ENCODE measurements at regions not wholly inside any gene's neighbourhood (a gene's known extent, or its start where the extent isn't known, plus 50 kb on each side); places are given as distances from the start of the nearest gene placed in this dataset.
"Not testable (repeated sequence)": the region's sequence is repeated elsewhere in the genome, so short reads cannot be mapped to it uniquely, and the experiment has no call there.

- DNase-seq = no peak
Measured at GRCh38 chr10:63929831-63930467, 408.7 kb downstream of the REEP3 start.

GRCh38 chr10:63930584-63930983, 409.4 kb downstream of the REEP3 start:
- no peak for DNase-seq

- DNase-seq = no peak
Measured at GRCh38 chr10:63935705-63936104, 414.5 kb downstream of the REEP3 start.

GRCh38 chr10:63940277-63940922, 419.2 kb downstream of the REEP3 start:
- no peak for DNase-seq

DNA sequence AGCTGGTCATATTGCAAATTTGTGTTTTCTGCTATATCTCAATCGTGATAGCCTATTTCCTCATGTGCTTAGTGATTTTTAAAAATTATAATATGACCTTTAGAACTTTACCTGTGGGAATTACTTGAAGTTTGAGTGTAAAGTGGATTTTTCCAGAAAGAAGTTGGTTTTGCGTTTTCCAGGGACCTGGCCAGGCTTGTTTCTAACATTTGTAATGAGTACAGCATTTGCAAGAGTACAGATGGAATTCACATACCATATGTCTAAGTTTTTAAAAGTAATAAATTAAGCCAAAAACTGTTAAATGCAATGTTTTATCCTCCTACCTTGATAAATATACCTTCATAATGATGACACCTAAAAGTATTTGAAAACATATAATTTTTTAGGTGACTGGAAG, 443.2 kb downstream of the REEP3 start:
- no peak for DNase-seq

- DNase-seq = no peak
Measured at GRCh38 chr10:63965846-63966245, 444.6 kb downstream of the REEP3 start.

- DNase-seq = no peak
Measured at GRCh38 chr10:63972949-63973827, 452.0 kb downstream of the REEP3 start.

GRCh38 chr10:63976538-63976937, 455.3 kb downstream of the REEP3 start:
- DNase-seq = no peak

DNA sequence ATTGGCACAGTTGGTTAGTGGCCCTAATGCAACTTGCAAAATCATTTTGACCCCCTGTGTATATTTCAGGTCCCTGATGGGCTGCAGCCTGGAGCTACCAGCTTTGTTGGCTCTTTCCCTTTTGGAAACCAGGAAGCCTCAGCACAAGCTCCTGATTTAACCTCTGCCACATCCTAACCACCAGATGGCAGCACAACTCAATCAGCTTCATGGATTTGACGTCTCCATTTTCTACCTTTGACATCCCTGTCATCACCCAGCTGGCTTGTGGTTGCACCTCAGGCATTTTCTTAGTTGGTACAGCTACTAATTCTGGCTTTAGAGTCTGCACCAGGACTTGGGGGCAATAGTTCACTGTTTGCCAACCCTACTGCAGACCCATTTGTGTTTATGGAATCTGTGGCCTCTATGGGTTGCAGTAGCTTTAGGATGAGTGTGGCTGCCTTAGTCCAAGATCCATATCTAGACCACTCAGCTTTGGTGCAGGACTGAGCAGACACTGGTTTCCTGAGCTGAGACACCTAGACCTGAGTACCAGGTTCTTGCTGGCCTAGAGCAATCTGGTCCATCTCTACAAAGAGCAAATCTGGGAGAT, 456.2 kb downstream of the REEP3 start:
- DNase-seq = no peak

- not testable (repeated sequence) for DNase-seq
Measured at GRCh38 chr10:63980870-63981269, 459.7 kb downstream of the REEP3 start.

DNA sequence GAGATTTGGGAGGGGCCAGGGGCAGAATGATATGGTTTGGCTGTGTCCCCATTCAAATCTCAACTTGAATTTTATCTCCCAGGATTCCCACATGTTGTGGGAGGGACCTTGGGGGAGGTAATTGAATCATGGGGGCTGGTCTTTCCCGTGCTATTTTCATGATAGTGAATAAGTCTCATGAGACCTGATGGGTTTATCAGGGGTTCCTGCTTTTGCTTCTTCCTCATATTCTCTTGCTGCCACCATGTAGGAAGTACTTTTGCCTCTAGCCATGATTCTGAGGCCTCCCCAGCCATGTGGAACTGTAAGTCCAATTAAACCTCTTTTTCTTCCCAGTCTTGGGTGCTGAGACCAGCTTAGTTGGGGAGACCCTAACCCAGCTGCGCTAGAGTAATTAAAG, 462.9 kb downstream of the REEP3 start:
- not testable (repeated sequence) for DNase-seq

DNA sequence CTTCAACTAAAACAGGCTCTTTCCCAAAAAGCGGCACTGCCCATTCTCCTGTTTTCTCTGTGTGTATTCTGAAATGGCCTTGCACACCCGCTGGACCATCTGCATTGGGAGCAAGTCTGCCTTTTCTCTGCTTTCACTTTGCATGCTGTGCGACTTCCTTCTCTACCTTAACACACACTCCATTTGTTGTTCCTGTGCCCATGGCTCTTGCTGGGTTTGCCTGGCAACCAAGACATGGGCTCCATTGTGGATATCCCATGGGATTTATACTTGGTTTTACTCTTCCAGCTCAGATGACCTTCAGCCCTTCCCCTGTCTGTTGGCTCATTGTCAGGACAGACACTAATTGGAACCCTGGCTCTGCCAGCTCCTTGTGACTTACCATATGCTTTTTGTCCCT, 465.3 kb downstream of the REEP3 start:
- no peak for DNase-seq

GRCh38 chr10:63987212-63987611, 466.0 kb downstream of the REEP3 start:
- no peak for DNase-seq

- no peak for DNase-seq
Measured at GRCh38 chr10:63994371-63994770, 473.2 kb downstream of the REEP3 start.

DNA sequence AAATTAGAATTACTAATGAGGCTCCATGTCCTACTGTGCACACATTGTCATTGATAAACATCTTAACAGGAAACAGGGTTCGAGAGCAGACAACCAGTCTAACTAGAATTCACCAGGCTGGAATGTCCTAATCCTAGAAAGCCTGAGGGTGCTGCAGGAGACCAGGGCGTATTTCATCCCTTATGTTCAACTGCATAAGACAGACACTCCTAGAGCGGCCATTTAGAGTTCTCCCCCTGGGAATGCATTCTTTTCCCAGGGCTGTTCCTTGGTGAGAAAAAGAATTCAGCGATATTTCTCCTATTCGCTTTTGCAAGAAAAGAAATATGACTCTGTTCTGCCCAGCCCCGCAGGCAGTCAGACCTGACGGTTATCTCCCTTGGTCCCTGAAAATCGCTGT, 486.0 kb downstream of the REEP3 start:
- DNase-seq = no peak

GRCh38 chr10:64010711-64011110, 489.5 kb downstream of the REEP3 start:
- DNase-seq = no peak

GRCh38 chr10:64011912-64012714, 490.9 kb downstream of the REEP3 start:
- DNase-seq = no peak

- DNase-seq = no peak
Measured at GRCh38 chr10:64014281-64014680, 493.1 kb downstream of the REEP3 start.

GRCh38 chr10:64023926-64024470, 502.8 kb downstream of the REEP3 start:
- DNase-seq = no peak

GRCh38 chr10:64033711-64034110, 512.5 kb downstream of the REEP3 start:
- no peak for DNase-seq

DNA sequence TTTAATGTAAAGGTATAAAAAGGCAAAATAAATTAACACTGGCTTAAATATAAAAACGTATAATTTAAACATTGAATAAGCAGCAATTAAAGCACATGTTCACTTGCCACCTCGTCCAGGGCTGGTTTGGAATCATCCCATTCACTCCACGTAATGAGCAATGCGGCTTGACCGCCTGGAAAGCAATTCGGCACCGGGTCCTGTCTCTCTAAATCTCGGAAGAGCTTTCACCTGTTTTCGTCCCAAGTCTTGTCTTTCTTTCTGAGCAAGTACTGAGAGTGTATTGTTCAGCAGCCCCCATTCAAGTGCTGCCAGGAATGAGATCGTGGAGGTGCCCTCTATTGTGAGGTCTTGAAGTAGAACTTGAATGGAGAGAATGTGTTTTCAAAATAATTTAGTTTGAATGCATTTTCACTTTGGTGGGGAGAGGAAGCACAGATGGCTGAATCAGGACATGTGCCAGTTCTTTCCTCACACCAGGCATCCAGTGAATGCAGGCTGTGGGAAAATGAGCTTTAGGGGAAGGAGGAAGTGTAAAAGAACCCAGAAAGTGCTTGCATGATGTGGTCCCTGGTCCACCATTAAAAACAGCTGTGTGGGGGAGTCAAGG, 515.2 kb downstream of the REEP3 start:
- DNase-seq = no peak

Measured in central memory CD4-positive, alpha-beta T cell (primary cell).